ENCODE measurements at regions not wholly inside any gene's neighbourhood (a gene's known extent, or its start where the extent isn't known, plus 50 kb on each side); places are given as distances from the start of the nearest gene placed in this dataset.

DNA sequence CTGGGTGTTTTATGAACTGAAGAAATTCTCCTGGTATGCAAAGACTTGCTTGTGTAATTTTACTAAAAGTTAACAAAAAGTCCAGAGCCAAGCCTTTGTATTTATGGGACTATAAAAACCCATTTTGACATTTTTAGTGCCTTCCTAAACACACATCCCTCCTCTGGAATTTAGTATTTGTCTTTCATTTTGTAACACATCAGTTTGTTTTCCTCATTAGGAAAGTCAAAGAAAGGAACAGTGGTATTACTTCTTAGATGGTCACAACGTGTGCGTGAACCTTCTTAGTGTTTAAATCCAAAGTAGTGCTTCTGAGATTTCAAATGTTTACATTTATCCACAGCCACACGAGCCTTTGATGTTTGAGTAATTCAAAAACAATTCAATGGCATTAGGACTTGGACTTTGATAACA, 103.2 kb upstream of the TMEM106B start:
- ATAC-seq (ENCODE audit: insufficient number of reproducible peaks, low FRiP score, low read depth) (no peak), DNase-seq (ENCODE audit: low spot score) (no peak)
- TF ChIP-seq, protein P1, sequence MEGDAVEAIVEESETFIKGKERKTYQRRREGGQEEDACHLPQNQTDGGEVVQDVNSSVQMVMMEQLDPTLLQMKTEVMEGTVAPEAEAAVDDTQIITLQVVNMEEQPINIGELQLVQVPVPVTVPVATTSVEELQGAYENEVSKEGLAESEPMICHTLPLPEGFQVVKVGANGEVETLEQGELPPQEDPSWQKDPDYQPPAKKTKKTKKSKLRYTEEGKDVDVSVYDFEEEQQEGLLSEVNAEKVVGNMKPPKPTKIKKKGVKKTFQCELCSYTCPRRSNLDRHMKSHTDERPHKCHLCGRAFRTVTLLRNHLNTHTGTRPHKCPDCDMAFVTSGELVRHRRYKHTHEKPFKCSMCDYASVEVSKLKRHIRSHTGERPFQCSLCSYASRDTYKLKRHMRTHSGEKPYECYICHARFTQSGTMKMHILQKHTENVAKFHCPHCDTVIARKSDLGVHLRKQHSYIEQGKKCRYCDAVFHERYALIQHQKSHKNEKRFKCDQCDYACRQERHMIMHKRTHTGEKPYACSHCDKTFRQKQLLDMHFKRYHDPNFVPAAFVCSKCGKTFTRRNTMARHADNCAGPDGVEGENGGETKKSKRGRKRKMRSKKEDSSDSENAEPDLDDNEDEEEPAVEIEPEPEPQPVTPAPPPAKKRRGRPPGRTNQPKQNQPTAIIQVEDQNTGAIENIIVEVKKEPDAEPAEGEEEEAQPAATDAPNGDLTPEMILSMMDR (IDR thresholded peaks at IDR 0.05) = no peak
- Histone ChIP-seq H3K4me3 (no peak overlapping the region), H3K27ac (no peak overlapping the region), H3K36me3 (no peaks in the 10 kb centered on the region), H3K27me3 (replicated peaks; ENCODE audit: insufficient read depth) (no peaks in the 10 kb centered on the region), H3K4me1 (ENCODE audit: control insufficient read depth in 1 of 2, low read depth in 2 of 2) (no peaks in the 10 kb centered on the region), H3K9me3 (no peaks in the 10 kb centered on the region)

DNA sequence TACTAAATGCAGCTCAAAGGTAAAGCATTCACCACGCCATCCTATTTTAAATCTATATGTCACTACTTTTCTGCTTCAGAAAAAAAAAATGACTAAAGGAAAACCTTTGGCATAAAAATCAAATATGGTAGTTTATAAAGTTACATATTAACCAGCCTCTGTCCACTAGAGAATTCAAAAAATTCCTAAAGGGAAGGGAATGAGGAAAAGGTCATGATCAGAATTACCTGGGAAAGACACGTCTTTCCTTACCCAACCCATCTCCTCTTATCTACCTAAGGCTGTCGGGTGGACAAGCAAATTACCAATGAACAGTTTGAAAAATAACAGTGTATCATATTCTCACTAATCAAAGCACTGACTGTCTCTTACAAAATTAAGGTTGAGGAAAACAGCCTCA, 100.7 kb upstream of the TMEM106B start:
- no peak overlapping the region for H3K27ac ChIP-seq
- ATAC-seq (ENCODE audit: insufficient number of reproducible peaks, low FRiP score, low read depth) = no peak
- TF ChIP-seq, protein P1 (IDR thresholded peaks at IDR 0.05) = no peak
- H3K4me1 ChIP-seq (ENCODE audit: control insufficient read depth in 1 of 2, low read depth in 2 of 2) = no peaks in the 10 kb centered on the region
- no peaks in the 10 kb centered on the region for H3K9me3 ChIP-seq
- H3K4me3 ChIP-seq = no peak overlapping the region
- H3K27me3 ChIP-seq (replicated peaks; ENCODE audit: insufficient read depth) = no peaks in the 10 kb centered on the region
- no peaks in the 10 kb centered on the region for H3K36me3 ChIP-seq
- no peak for DNase-seq (ENCODE audit: low spot score)

DNA sequence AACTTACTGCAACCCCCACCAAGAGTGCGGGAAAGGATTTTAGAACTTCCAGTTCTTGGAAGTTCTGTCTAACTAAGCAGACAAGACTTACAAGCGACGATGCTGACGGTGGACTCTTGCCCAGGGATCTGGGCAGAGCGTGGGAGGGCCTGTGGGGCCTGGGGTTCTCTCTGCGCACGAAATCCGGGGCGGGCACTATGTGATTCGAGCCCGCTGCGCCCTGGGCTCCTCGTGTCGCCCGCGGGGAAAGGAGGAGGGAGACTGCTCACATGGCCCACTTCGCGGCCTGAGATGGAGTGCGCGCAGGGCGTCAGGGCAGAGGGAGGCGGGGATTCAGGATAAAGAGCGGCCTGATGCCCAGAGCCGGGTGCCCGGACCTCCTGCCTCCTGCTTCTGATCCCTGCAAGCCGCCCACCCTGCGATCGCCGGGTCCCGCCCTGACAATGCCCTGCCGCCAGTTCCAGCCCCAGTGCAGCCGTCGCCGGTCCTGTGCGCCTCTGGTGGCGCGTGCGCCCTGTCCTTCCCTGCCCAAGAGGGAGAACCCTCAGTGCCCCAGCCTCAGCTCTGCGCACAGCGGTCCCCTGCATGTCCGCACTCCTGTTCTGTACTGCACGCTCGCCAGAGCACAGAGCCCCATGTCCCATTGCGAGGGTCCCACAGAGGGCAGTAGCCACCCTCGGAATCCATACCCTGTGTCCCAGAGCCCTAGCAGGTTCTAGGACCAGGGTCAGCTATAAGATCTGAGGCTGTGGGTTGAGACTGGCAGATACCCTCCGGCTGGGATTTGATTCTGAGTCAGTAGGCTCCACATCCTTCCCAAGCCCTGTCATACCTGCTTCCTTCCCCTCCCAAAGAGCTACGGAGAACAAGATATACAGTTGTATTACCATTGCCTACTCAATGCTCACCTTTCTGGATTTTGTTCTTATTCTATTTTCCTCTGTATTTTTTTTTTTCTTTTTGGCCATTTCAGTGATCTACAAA, 99.4 kb upstream of the TMEM106B start:
- no peaks in the 10 kb centered on the region for H3K27me3 ChIP-seq (replicated peaks; ENCODE audit: insufficient read depth)
- TF ChIP-seq, protein P1 (IDR thresholded peaks at IDR 0.05) = no peak
- no peaks in the 10 kb centered on the region for H3K9me3 ChIP-seq
- H3K27ac ChIP-seq = no peak overlapping the region
- H3K4me1 ChIP-seq (ENCODE audit: control insufficient read depth in 1 of 2, low read depth in 2 of 2) = no peaks in the 10 kb centered on the region
- H3K4me3 ChIP-seq = peak overlapping the region; percentile 27
- DNase-seq (ENCODE audit: low spot score) (no peak), ATAC-seq (ENCODE audit: insufficient number of reproducible peaks, low FRiP score, low read depth) (no peak)
- H3K36me3 ChIP-seq = no peaks in the 10 kb centered on the region

DNA sequence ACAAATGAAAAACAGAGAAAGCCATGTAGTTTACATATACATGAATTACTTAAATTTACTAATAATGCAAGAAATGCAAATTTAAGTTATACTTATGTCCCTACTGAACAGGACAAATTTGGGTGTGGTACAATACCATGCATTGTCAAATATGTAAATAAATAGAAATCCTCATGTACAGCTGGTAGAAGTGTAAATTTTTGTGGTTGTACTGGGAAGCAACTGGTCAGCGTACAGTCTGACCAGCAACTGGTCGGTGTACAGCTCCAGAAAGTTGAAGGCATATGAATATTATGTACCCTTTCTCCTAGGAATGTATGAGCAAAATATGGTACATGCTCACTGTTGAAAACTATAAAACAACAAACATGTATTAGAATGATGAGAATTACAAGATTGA, 93.9 kb upstream of the TMEM106B start:
- H3K4me1 ChIP-seq (ENCODE audit: control insufficient read depth in 1 of 2, low read depth in 2 of 2) = no peaks in the 10 kb centered on the region
- no peaks in the 10 kb centered on the region for H3K9me3 ChIP-seq
- TF ChIP-seq, protein P1 (IDR thresholded peaks at IDR 0.05) = no peak
- H3K27me3 ChIP-seq (replicated peaks; ENCODE audit: insufficient read depth) = no peaks in the 10 kb centered on the region
- ATAC-seq (ENCODE audit: insufficient number of reproducible peaks, low FRiP score, low read depth) = no peak
- no peak for DNase-seq (ENCODE audit: low spot score)
- H3K27ac ChIP-seq = no peak overlapping the region
- no peak overlapping the region for H3K4me3 ChIP-seq
- H3K36me3 ChIP-seq = no peaks in the 10 kb centered on the region

DNA sequence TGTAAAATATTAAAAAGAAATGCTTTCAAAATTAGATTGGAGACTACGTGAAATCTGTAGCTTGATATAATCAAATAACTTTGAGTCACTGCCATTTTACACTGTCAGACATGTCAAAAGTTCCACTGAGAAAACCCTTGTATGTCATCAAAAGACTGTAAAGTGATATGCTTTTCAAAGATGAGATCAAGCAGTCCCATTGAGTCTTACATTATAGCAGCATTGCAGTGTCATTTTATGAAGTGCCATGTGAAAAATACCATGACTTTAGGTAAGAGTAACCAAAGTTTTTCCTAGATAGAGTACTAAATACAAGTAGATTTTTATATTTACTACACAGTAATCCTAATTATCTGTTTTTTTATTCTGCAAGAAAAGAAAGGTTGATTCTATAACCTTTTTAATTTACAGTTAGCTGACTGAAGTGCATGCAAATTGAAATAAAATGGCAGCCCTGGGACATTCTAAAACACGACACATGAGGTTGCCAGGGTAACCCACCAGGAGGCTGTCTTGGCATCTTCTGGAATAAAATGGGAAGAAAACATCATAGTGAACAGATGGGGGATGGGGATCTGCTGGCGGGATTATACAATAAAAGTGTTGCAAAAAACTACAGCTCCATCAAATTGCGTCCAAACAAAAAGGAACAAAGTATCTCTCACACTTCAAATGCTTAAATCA, 91.3 kb upstream of the TMEM106B start:
- Histone ChIP-seq H3K4me1 (ENCODE audit: control insufficient read depth in 1 of 2, low read depth in 2 of 2) (no peaks in the 10 kb centered on the region), H3K36me3 (no peaks in the 10 kb centered on the region), H3K9me3 (no peaks in the 10 kb centered on the region), H3K27me3 (replicated peaks; ENCODE audit: insufficient read depth) (no peaks in the 10 kb centered on the region), H3K27ac (no peak overlapping the region), H3K4me3 (no peak overlapping the region)
- no peak for DNase-seq (ENCODE audit: low spot score)
- TF ChIP-seq, protein P1 (IDR thresholded peaks at IDR 0.05) = no peak
- ATAC-seq (ENCODE audit: insufficient number of reproducible peaks, low FRiP score, low read depth) = no peak

Data from thoracic aorta (tissue), 2 donors.